GM12872 (cell line): ENCODE measurements at regions not wholly inside any gene's neighbourhood (a gene's known extent, or its start where the extent isn't known, plus 50 kb on each side); places are given as distances from the start of the nearest gene placed in this dataset.

ENCODE experiments used
- TF ChIP-seq, protein P1 (sequence below): IDR thresholded peaks from 3 replicates; pipeline ENCODE4 v1.5.1; 2011; ENCODE audit warnings: low read depth, mild to moderate bottlenecking, low read length, moderate library complexity; ENCODE audit not compliant: insufficient read depth

DNA sequence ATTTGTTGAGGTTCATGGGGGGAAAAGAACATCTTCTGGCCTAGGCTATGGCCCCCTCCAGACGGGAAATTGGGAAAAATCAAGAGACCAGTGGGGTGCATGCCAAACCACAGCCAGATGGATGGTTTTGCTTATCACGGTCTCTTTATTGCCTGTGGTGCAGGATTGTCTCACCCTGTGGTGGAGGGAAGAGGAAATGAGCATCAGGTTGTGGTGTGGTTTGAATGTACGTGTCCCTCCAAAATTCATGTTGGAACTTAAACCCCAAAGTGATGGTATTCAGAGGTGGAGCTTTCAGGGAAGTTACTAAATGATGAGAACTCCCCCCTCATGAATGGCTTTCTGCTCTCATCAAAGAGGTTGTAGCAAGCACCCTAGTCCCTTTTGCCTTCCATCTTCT lies 525.7 kb downstream of the NPHP4 start:
- TF ChIP-seq, protein P1, sequence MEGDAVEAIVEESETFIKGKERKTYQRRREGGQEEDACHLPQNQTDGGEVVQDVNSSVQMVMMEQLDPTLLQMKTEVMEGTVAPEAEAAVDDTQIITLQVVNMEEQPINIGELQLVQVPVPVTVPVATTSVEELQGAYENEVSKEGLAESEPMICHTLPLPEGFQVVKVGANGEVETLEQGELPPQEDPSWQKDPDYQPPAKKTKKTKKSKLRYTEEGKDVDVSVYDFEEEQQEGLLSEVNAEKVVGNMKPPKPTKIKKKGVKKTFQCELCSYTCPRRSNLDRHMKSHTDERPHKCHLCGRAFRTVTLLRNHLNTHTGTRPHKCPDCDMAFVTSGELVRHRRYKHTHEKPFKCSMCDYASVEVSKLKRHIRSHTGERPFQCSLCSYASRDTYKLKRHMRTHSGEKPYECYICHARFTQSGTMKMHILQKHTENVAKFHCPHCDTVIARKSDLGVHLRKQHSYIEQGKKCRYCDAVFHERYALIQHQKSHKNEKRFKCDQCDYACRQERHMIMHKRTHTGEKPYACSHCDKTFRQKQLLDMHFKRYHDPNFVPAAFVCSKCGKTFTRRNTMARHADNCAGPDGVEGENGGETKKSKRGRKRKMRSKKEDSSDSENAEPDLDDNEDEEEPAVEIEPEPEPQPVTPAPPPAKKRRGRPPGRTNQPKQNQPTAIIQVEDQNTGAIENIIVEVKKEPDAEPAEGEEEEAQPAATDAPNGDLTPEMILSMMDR, result no peak

DNA sequence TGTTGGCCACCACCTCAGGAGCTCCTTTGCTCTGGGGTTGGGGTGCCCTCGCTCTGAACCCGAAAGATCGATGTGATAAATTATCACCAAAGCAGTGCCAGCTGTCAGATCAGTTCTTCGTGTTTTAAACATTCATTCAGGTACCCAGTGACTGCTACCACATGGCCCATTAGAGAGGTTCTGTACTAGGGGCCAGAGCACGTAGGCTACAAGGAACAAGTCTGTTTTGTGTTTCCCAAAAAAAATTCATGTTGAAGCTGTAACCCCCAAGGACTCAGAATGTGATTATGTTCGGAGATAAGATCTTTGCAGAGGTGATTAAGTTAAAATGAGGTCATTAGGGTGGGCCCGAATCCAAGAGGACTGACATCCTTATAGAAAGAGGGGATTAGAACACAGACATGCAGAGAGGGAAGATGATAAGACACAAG lies 526.9 kb downstream of the NPHP4 start:
- TF ChIP-seq, protein P1, result no peak

DNA sequence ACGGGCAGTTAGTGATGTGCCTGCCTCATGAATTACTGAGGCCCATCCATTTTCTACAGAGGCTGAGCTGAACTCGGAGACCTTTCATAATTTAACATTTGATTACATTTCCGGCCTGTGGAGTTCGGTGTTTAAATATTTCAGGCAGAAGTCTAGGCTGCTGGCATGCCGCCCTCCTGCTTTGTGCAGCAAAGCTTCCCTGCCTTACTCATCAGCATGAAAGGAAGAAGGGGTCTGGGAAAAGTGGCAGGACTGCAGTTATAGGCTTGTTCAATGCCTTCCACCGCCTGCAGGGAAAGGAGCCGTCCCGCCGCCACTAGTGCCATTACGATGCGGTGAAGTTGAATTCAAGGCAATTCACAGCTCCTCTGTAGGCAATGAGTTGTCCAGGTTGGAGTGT lies 527.9 kb downstream of the NPHP4 start:
- TF ChIP-seq, protein P1, result no peak

DNA sequence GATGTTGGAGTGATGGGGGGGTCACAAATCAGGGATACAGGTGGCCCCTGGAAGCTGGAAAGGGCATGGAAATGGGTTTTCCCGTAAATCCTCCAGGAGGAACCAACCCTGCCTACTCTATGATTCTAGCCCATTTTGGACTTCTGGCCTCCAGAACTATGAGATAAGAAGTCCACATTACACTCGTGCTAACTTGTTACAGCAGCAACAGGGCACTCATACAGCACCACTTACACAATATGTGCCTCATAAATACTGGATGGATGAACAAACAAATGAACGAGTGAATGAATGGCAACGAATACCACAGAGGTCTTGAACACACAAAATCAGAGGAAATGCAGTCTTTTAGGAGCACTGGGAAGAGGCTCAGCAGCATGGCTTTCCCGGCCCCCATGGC lies 531.3 kb downstream of the NPHP4 start:
- TF ChIP-seq, protein P1, result no peak

DNA sequence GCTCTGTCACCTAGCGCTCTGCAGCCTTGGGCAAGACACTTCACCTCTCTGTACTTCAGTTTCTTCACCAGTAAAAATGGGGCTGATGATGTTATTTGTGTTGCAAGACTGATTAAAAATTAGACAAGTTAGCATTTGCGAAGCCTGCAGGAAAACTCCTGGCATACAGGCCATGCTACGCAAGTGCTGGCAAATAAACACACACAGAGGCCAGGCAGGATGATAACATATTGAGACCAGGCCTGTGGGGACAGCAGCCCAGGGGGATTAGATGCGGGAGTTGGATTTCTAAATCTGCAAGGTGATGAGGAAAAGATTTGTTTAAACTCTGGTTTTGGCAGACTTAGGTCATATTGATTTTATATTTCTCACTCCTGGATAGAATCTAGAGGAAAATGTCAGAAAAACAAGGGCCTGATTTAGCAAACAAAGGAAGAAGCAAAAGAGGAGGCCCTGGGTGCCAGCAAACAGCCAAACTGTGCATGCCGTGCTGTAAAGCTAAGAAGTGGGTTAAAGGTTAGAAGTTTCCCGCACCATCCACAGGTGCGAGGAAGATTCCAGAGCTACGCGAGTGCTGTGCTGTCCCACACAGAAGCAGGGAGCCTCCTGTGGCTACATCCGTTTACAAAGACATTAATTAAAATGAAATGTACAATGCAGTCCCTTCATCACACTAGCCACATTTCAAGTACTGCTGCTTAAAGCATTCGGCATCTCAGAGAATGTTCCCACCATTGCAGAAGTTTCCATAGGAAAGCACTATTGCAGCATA lies 532.2 kb downstream of the NPHP4 start:
- TF ChIP-seq, protein P1, result no peak

DNA sequence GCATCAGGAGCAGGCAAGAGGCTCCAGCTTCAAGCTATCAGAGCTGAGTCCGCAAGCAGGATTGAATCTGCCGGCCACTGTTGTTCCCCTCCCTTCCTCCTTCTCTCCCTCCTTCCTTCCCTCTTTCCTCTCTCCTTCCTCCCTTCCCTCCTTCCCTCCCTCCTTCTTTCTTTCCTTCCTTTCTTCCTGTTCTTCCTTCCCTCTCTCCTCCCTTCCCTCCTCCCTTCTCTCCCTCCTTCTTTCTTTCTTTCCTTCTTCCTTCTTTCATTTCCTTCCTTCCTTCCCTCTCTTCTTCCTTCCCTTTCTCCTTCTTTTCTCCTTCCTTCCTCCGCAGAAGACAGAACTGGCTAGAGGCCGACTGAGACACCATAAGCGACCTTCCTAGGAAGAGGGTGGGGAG lies 534.0 kb downstream of the NPHP4 start:
- TF ChIP-seq, protein P1, result no peak

DNA sequence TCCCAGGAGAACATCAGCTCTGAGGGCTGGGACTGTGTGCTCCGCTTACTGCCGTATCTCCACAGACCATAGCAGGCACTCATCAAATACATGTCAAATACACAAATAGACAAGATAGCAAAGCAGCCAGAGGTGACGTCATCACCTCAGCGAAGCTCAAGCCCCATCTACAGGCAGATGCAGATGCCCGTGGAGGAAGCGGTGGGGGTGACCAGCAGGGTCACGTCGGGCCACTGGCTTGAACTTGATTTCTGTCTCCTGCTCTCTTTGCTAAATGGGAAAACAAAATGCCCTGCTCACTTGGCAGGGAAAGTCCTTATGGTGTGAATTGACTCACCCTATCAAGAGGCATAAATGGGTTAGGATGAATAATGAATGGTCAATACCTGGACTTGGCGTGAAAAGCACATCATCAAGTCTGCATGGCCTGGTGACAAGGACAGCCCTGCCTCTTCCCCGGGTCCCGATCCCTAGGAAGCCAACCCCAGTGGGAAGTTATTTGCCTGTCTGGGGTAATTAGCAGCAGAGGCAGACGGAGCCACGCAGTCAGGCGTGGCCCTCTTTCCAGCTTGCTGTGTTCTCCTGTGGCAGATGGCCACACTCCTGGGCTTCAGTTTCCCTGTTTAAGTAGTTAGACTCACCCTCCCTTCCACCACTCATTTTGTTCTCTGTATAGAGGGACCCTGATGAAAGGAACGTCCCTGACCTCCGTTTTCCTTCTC lies 536.0 kb downstream of the NPHP4 start:
- TF ChIP-seq, protein P1, result no peak
